Astrocyte (in vitro differentiated cells and primary cell): ENCODE measurements at regions not wholly inside any gene's neighbourhood (a gene's known extent, or its start where the extent isn't known, plus 50 kb on each side); places are given as distances from the start of the nearest gene placed in this dataset.

Experiments used
- DNase-seq: peaks from one replicate; pipeline ENCODE4 v3.0.0-alpha.2; 2010; ENCODE audit warnings: low read depth
- FAIRE-seq: peaks from 2 replicates; lab custom pipeline; 2011; peaks lifted over from hg19 to GRCh38; lab: Jason Lieb, UNC
- H2AFZ ChIP-seq: 2 replicates; pipeline ENCODE4 v1.6.0; 2012; ENCODE audit warnings: low read depth, low read length, inconsistent platforms
- H3K27ac ChIP-seq: 2 replicates; pipeline ENCODE4 v1.5.1; 2011; ENCODE audit warnings: low read depth, low read length, inconsistent platforms
- H3K27me3 ChIP-seq: 2 replicates; pipeline ENCODE4 v1.6.0; 2011; ENCODE audit warnings: low read length, inconsistent platforms; ENCODE audit not compliant: insufficient read depth
- H3K36me3 ChIP-seq: 2 replicates; pipeline ENCODE4 v1.5.1; 2011; ENCODE audit warnings: low read length, inconsistent platforms; ENCODE audit not compliant: insufficient read depth
- H3K4me1 ChIP-seq: 2 replicates; pipeline ENCODE4 v1.5.1; 2011; ENCODE audit warnings: low read length, inconsistent platforms; ENCODE audit not compliant: insufficient read depth
- H3K4me2 ChIP-seq: 2 replicates; pipeline ENCODE4 v1.6.0; 2012; ENCODE audit warnings: low read length, inconsistent platforms
- H3K4me3 ChIP-seq: 2 replicates; pipeline ENCODE4 v1.5.1; 2011; ENCODE audit warnings: low read depth, mild to moderate bottlenecking, low read length, inconsistent platforms; ENCODE audit not compliant: insufficient read depth
- H3K79me2 ChIP-seq: 2 replicates; pipeline ENCODE4 v1.6.0; 2012; ENCODE audit warnings: mild to moderate bottlenecking, low read length, inconsistent platforms; ENCODE audit not compliant: insufficient read depth
- H3K9ac ChIP-seq: 2 replicates; pipeline ENCODE4 v1.6.0; 2012; ENCODE audit warnings: mild to moderate bottlenecking, low read length, inconsistent platforms
- H3K9me3 ChIP-seq: 2 replicates; pipeline ENCODE4 v1.5.1; 2012; ENCODE audit warnings: low read depth, mild to moderate bottlenecking, low read length, inconsistent platforms; ENCODE audit not compliant: insufficient read depth
- H4K20me1 ChIP-seq: 2 replicates; pipeline ENCODE4 v1.6.0; 2012; ENCODE audit warnings: low read length, inconsistent platforms; ENCODE audit not compliant: insufficient read depth
- H3K27ac Mint-ChIP-seq: one replicate; pipeline ENCODE4 v1.8.0; 2021; ENCODE audit warnings: mild to moderate bottlenecking, mixed read lengths; ENCODE audit not compliant: unreplicated experiment
- H3K27me3 Mint-ChIP-seq: one replicate; pipeline ENCODE4 v1.8.0; 2021; ENCODE audit warnings: low read depth, mixed read lengths; ENCODE audit not compliant: unreplicated experiment
- H3K36me3 Mint-ChIP-seq: one replicate; pipeline ENCODE4 v1.8.0; 2021; ENCODE audit warnings: low read depth, mixed read lengths; ENCODE audit not compliant: unreplicated experiment
- H3K4me1 Mint-ChIP-seq: one replicate; pipeline ENCODE4 v1.8.0; 2021; ENCODE audit warnings: low read depth, mixed read lengths; ENCODE audit not compliant: unreplicated experiment
- H3K4me3 Mint-ChIP-seq: one replicate; pipeline ENCODE4 v1.8.0; 2021; ENCODE audit warnings: mild to moderate bottlenecking, moderate library complexity, mixed read lengths; ENCODE audit not compliant: unreplicated experiment
- H3K9me3 Mint-ChIP-seq: one replicate; pipeline ENCODE4 v1.8.0; 2021; ENCODE audit warnings: mild to moderate bottlenecking, mixed read lengths; ENCODE audit not compliant: unreplicated experiment
- EZH2 ChIP-seq: IDR thresholded peaks from 2 replicates; pipeline ENCODE4 v1.6.1; 2012; ENCODE audit warnings: mild to moderate bottlenecking, low read length, inconsistent platforms; ENCODE audit not compliant: insufficient read depth
- TF ChIP-seq, protein P1 (sequence below): IDR thresholded peaks from 2 replicates; pipeline ENCODE4 v1.5.1; 2011; ENCODE audit warnings: low read depth, mild to moderate bottlenecking, inconsistent platforms, low read length, moderate library complexity; ENCODE audit not compliant: insufficient read depth

DNA sequence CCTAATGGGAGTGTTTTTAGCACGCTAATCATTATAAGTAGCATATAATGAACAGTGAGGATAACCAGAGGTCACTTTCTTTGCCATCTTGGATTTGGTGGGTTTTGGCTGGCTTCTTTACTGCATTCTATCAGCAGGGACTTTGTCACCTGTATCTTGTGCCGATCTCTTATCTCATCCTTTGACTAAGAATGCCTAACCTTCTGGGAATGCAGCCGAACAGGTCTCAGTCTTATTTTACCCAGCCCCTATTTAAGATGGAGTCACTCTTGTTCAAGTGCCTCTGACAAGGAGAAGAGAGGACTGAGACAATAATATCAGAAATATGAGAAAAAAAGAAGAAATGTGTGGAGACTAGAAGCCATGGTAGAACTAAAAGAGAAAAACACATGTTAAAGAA lies 276.4 kb downstream of the TMX3 start:
- Histone ChIP-seq H2AFZ (peak overlapping the region; percentile 0), H3K27ac (peak overlapping the region; percentile 20), H3K27me3 (no peaks in the 10 kb centered on the region), H4K20me1 (no peaks in the 10 kb centered on the region), H3K4me1 (peaks cover 6% of the 10 kb centered on the region), H3K4me2 (peak overlapping the region; percentile 17), H3K79me2 (no peaks in the 10 kb centered on the region), H3K4me3 (no peak overlapping the region), H3K36me3 (no peaks in the 10 kb centered on the region), H3K9ac (no peak overlapping the region), H3K9me3 (no peaks in the 10 kb centered on the region)
- Mint-ChIP-seq H3K27ac (peak overlapping the region; percentile 75), H3K4me1 (peaks cover 18% of the 10 kb centered on the region), H3K9me3 (peaks cover 12% of the 10 kb centered on the region), H3K27me3 (no peaks in the 10 kb centered on the region), H3K4me3 (no peak overlapping the region), H3K36me3 (no peaks in the 10 kb centered on the region)
- FAIRE-seq (no peak), DNase-seq (no peak)
- TF ChIP-seq, protein P1, sequence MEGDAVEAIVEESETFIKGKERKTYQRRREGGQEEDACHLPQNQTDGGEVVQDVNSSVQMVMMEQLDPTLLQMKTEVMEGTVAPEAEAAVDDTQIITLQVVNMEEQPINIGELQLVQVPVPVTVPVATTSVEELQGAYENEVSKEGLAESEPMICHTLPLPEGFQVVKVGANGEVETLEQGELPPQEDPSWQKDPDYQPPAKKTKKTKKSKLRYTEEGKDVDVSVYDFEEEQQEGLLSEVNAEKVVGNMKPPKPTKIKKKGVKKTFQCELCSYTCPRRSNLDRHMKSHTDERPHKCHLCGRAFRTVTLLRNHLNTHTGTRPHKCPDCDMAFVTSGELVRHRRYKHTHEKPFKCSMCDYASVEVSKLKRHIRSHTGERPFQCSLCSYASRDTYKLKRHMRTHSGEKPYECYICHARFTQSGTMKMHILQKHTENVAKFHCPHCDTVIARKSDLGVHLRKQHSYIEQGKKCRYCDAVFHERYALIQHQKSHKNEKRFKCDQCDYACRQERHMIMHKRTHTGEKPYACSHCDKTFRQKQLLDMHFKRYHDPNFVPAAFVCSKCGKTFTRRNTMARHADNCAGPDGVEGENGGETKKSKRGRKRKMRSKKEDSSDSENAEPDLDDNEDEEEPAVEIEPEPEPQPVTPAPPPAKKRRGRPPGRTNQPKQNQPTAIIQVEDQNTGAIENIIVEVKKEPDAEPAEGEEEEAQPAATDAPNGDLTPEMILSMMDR: no peak
- no peak for TF ChIP-seq EZH2

DNA sequence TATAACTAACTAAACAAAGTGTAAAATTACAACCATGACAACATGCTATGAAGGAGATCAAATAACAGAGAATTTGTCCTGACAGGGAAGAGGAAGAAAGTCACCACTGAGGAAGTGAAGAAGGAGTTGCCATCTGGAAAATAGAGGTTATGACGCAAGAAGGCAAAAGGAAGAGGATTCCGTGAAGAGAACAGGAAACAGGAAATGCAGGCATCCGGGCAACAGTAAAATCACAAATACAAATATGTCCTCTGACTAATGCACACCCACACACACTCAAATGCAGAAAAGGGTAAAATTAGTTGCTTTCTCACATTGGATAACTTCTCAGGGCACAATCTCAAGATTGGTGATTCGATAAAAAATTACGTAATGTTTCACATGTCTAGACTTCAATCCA lies 278.4 kb downstream of the TMX3 start:
- TF ChIP-seq, protein P1: no peak
- TF ChIP-seq EZH2: no peak
- no peaks in the 10 kb centered on the region for H4K20me1 ChIP-seq
- DNase-seq (peak; percentile 72), FAIRE-seq (no peak)
- Mint-ChIP-seq H3K4me1 (peaks cover 30% of the 10 kb centered on the region), H3K9me3 (peaks cover 12% of the 10 kb centered on the region), H3K27me3 (no peaks in the 10 kb centered on the region), H3K36me3 (no peaks in the 10 kb centered on the region), H3K4me3 (no peak overlapping the region), H3K27ac (peak overlapping the region; percentile 1)
- H3K4me3 ChIP-seq: no peak overlapping the region
- no peaks in the 10 kb centered on the region for H3K27me3 ChIP-seq
- no peak overlapping the region for H2AFZ ChIP-seq
- no peaks in the 10 kb centered on the region for H3K36me3 ChIP-seq
- no peaks in the 10 kb centered on the region for H3K79me2 ChIP-seq
- H3K4me1 ChIP-seq: peaks cover 12% of the 10 kb centered on the region
- H3K27ac ChIP-seq: peak overlapping the region; percentile 45
- no peaks in the 10 kb centered on the region for H3K9me3 ChIP-seq
- no peak overlapping the region for H3K9ac ChIP-seq
- H3K4me2 ChIP-seq: no peak overlapping the region

DNA sequence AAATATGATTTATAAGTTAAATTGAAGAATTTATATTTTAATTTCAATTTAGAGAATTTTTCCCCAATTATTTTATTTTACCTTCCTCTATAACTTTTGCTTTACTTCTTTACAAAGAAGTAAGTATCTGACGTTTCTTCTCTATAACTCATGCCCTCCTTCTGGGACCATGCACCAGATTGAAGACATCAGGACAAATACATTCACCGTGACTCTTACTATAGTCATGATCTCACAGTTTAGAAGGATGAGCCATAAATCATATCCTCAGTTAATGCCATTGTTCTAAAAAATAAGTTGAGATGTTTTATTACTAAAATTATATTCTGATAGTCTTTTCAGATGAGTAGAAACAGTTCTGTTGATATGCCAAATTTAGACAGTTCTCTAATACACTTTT lies 279.3 kb downstream of the TMX3 start:
- H3K79me2 ChIP-seq: no peaks in the 10 kb centered on the region
- no peak overlapping the region for H2AFZ ChIP-seq
- no peak overlapping the region for H3K4me2 ChIP-seq
- Mint-ChIP-seq H3K27ac (no peak overlapping the region), H3K9me3 (peaks cover 12% of the 10 kb centered on the region), H3K36me3 (no peaks in the 10 kb centered on the region), H3K27me3 (no peaks in the 10 kb centered on the region), H3K4me3 (no peak overlapping the region), H3K4me1 (peaks cover 39% of the 10 kb centered on the region)
- no peaks in the 10 kb centered on the region for H3K9me3 ChIP-seq
- FAIRE-seq: no peak
- H3K9ac ChIP-seq: no peak overlapping the region
- peaks cover 17% of the 10 kb centered on the region for H3K4me1 ChIP-seq
- H3K27ac ChIP-seq: no peak overlapping the region
- H3K4me3 ChIP-seq: no peak overlapping the region
- no peaks in the 10 kb centered on the region for H3K27me3 ChIP-seq
- TF ChIP-seq, protein P1: no peak
- TF ChIP-seq EZH2: no peak
- no peaks in the 10 kb centered on the region for H3K36me3 ChIP-seq
- no peaks in the 10 kb centered on the region for H4K20me1 ChIP-seq
- DNase-seq: no peak
